GM21367 (cell line): ENCODE measurements at regions not wholly inside any gene's neighbourhood (a gene's known extent, or its start where the extent isn't known, plus 50 kb on each side); places are given as distances from the start of the nearest gene placed in this dataset.

Experiments used
- ATAC-seq: cut with Tn5 transposase; IDR thresholded peaks from one replicate; pipeline ENCODE4 v1.9.1; 2021; ENCODE audit not compliant: unreplicated experiment

- ATAC-seq, result no peak
These were observed 1519.5 kb downstream of the CDH11 start for GRCh38 chr16:63602206-63602927.

- no peak for ATAC-seq
These were observed 1525.1 kb downstream of the CDH11 start for GRCh38 chr16:63596716-63597115.

- ATAC-seq, result no peak
These were observed 1529.0 kb downstream of the CDH11 start for GRCh38 chr16:63592852-63593251.

GRCh38 chr16:63581570-63581969 lies 1540.3 kb downstream of the CDH11 start:
- ATAC-seq, result no peak

- ATAC-seq, result no peak
These were observed 1542.6 kb upstream of the CDH8 start for GRCh38 chr16:63578791-63579190.

GRCh38 chr16:63577891-63578290 lies 1541.7 kb upstream of the CDH8 start:
- no peak for ATAC-seq

- no peak for ATAC-seq
These were observed 1538.8 kb upstream of the CDH8 start for GRCh38 chr16:63575041-63575440.

- no peak for ATAC-seq
These were observed 1531.9 kb upstream of the CDH8 start for GRCh38 chr16:63568164-63568563.

- no peak for ATAC-seq
These were observed 1527.7 kb upstream of the CDH8 start for GRCh38 chr16:63563819-63564505.

- ATAC-seq, result no peak
These were observed 1517.7 kb upstream of the CDH8 start for GRCh38 chr16:63553980-63554379.

GRCh38 chr16:63539276-63539675 lies 1503.0 kb upstream of the CDH8 start:
- no peak for ATAC-seq

GRCh38 chr16:63530974-63531373 lies 1494.7 kb upstream of the CDH8 start:
- ATAC-seq, result no peak

GRCh38 chr16:63530208-63530607 lies 1494.0 kb upstream of the CDH8 start:
- ATAC-seq, result no peak

GRCh38 chr16:63527404-63527803 lies 1491.2 kb upstream of the CDH8 start:
- no peak for ATAC-seq

- ATAC-seq, result no peak
These were observed 1480.2 kb upstream of the CDH8 start for GRCh38 chr16:63516394-63516793.

- no peak for ATAC-seq
These were observed 1476.7 kb upstream of the CDH8 start for GRCh38 chr16:63512910-63513309.

GRCh38 chr16:63497408-63497807 lies 1461.2 kb upstream of the CDH8 start:
- no peak for ATAC-seq

GRCh38 chr16:63496282-63496681 lies 1460.0 kb upstream of the CDH8 start:
- ATAC-seq, result no peak

GRCh38 chr16:63488955-63489354 lies 1452.7 kb upstream of the CDH8 start:
- no peak for ATAC-seq

GRCh38 chr16:63481060-63481459 lies 1444.8 kb upstream of the CDH8 start:
- no peak for ATAC-seq

GRCh38 chr16:63473725-63474124 lies 1437.5 kb upstream of the CDH8 start:
- no peak for ATAC-seq

- no peak for ATAC-seq
These were observed 1431.3 kb upstream of the CDH8 start for GRCh38 chr16:63467513-63467912.

- no peak for ATAC-seq
These were observed 1426.1 kb upstream of the CDH8 start for GRCh38 chr16:63462316-63462715.
